Stimulated activated CD4-positive, alpha-beta T cell treated with anti-CD3 and anti-CD28 coated beads, Interleukin-15, amount 100 ng/mL, for 1 hour (primary cell): ENCODE measurements at regions not wholly inside any gene's neighbourhood (a gene's known extent, or its start where the extent isn't known, plus 50 kb on each side); places are given as distances from the start of the nearest gene placed in this dataset.
"Not testable (repeated sequence)": the region's sequence is repeated elsewhere in the genome, so short reads cannot be mapped to it uniquely, and the experiment has no call there.

Experiments
- DNase-seq, 2 donors: peaks; one replicate each; pipeline ENCODE4 v3.0.0-alpha.2; 2020; ENCODE audit warnings: low read depth in 1 of 2, low spot score in 1 of 2

- DNase-seq, result no peak
These were observed 201.3 kb downstream of the AKAP7 start for GRCh38 chr6:131336596-131336995.

GRCh38 chr6:131346896-131347295, 211.6 kb downstream of the AKAP7 start:
- not testable (repeated sequence) for DNase-seq

- no peak for DNase-seq
These were observed 213.3 kb downstream of the AKAP7 start for GRCh38 chr6:131348572-131348971.

- no peak for DNase-seq
These were observed 213.9 kb downstream of the AKAP7 start for GRCh38 chr6:131349199-131349598.

GRCh38 chr6:131353106-131353505, 217.8 kb downstream of the AKAP7 start:
- no peak for DNase-seq

GRCh38 chr6:131353876-131354275, 218.6 kb downstream of the AKAP7 start:
- no peak for DNase-seq

- no peak for DNase-seq
These were observed 218.7 kb upstream of the ARG1 start for GRCh38 chr6:131354356-131354755.

GRCh38 chr6:131356161-131356560, 216.9 kb upstream of the ARG1 start:
- DNase-seq, result no peak

- no peak for DNase-seq
These were observed 215.5 kb upstream of the ARG1 start for GRCh38 chr6:131357501-131357900.

GRCh38 chr6:131362070-131362469, 211.0 kb upstream of the ARG1 start:
- no peak for DNase-seq

GRCh38 chr6:131362696-131363095, 210.3 kb upstream of the ARG1 start:
- DNase-seq, result no peak

GRCh38 chr6:131363947-131364834, 208.8 kb upstream of the ARG1 start:
- DNase-seq, result no peak

GRCh38 chr6:131366223-131366622, 206.8 kb upstream of the ARG1 start:
- DNase-seq, result no peak

- no peak for DNase-seq
These were observed 205.7 kb upstream of the ARG1 start for GRCh38 chr6:131367206-131367873.

GRCh38 chr6:131368198-131368911, 204.7 kb upstream of the ARG1 start:
- no peak for DNase-seq

- DNase-seq, result no peak
These were observed 200.5 kb upstream of the ARG1 start for GRCh38 chr6:131372535-131372934.

- DNase-seq, result no peak
These were observed 195.8 kb upstream of the ARG1 start for GRCh38 chr6:131377112-131377705.

GRCh38 chr6:131378874-131379273, 194.2 kb upstream of the ARG1 start:
- DNase-seq, result no peak

- no peak for DNase-seq
These were observed 193.1 kb upstream of the ARG1 start for GRCh38 chr6:131379948-131380347.

GRCh38 chr6:131381052-131381708, 191.8 kb upstream of the ARG1 start:
- no peak for DNase-seq

- no peak for DNase-seq
These were observed 191.3 kb upstream of the ARG1 start for GRCh38 chr6:131381709-131382093.
